Fibroblast of lung (primary cell): ENCODE measurements at regions not wholly inside any gene's neighbourhood (a gene's known extent, or its start where the extent isn't known, plus 50 kb on each side); places are given as distances from the start of the nearest gene placed in this dataset.

ENCODE experiments used
- EZH2 ChIP-seq: IDR thresholded peaks from 2 replicates; pipeline ENCODE4 v1.5.1; 2012; ENCODE audit warnings: low read length, control low read depth, mild to moderate bottlenecking; ENCODE audit errors: missing control alignments
- TF ChIP-seq, protein P1 (sequence below), 2 donors: IDR thresholded peaks in 1 of 2; conservative IDR thresholded peaks in 1 of 2; 1 replicate in 1 of 2; 2 replicates in 1 of 2; pipeline ENCODE4 v1.5.1; 2011 to 2012; ENCODE audit warnings: low read length in 2 of 2, control low read depth in 1 of 2, inconsistent platforms in 1 of 2, low read depth in 1 of 2, mild to moderate bottlenecking in 1 of 2

DNA sequence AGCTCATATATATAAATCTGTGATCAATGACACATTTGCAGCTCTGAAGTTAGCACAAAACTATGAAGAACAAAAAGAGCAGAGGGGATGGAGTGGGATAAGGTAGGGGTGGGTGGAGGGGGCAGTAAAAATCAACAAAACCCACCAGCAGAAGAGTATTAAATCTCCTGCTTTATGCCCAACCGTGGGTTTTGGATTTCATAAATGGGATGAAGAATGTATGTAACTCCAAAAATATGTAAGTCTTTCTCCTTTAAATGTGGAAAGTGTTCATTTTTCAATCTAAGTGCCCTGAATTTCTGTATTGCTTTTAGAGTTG is 480.3 kb upstream of the MARCKS start:
- TF ChIP-seq, protein P1, sequence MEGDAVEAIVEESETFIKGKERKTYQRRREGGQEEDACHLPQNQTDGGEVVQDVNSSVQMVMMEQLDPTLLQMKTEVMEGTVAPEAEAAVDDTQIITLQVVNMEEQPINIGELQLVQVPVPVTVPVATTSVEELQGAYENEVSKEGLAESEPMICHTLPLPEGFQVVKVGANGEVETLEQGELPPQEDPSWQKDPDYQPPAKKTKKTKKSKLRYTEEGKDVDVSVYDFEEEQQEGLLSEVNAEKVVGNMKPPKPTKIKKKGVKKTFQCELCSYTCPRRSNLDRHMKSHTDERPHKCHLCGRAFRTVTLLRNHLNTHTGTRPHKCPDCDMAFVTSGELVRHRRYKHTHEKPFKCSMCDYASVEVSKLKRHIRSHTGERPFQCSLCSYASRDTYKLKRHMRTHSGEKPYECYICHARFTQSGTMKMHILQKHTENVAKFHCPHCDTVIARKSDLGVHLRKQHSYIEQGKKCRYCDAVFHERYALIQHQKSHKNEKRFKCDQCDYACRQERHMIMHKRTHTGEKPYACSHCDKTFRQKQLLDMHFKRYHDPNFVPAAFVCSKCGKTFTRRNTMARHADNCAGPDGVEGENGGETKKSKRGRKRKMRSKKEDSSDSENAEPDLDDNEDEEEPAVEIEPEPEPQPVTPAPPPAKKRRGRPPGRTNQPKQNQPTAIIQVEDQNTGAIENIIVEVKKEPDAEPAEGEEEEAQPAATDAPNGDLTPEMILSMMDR (conservative IDR thresholded peaks at IDR 0.05 in 1 of 2, IDR thresholded peaks at IDR 0.05 in 1 of 2; ENCODE audit: low read depth in 1 of 2, low read length in 2 of 2): no peak
- no peak for TF ChIP-seq EZH2
